ENCODE measurements at regions not wholly inside any gene's neighbourhood (a gene's known extent, or its start where the extent isn't known, plus 50 kb on each side); places are given as distances from the start of the nearest gene placed in this dataset.

DNA sequence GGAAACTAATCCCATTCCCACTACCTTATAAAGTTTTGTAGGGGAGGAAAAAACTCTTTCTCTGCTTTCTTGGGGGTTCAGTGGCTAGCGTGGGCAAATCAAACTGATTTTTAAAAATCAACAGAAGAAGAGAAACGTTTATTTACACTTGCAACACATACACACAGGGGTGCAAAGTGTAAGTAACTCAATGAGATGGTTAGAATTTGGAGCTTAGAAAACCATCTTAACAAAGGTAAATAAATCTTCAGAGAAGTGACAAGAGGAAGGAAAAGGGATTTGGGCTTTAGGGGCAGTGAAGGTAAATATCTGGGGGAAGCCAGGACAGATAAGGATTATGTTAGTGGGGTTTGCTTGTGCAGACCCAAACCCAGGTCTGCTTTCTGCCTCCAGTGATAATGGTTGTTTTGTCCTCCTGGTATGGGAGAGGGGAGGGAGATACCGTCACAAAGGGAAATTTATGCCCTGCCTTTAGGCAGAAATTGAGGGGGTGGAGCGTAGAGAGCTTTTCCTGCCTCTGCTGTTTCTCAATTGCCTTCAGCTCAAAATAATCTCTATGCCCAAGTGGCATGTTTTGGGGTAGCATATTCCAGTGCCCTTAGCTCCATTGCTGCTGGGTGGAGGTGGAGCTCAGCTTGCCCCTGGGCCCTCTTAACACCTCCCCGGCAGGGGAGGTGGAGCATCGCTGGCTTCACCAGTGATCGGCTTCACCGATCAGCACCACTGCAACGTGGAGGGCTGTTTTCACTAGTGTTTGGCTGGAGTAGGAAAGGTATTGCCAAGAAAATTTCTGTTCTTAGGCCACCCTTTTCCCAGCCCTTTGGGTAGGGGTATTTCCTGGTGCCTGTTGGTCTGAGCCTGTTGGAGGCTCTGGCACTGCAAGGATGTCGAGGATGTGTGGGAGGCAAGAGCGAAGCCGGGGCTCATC, 92.2 kb downstream of the TEX51 start:
- DNase-seq = no peak

DNA sequence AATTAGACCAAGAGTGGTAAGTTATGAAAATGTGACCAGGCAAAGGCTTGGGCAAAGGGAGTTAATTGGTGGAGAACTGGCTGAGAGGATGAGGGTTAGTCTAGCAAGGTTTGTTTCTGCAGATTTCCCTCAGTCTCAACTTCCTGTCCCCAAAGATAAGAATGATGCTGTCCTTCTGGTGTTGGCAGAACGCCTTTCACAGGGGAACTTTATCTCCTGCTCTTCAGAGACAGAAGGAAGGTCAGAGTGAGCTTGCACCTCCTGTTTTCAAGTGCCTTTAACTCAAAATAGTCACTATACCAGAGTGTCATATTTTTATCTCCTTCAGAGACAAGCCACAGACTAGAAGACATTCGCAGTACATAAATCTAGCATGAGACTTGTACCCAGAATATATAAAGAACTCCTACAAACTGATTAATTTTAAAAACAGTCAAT, 95.7 kb downstream of the TEX51 start:
- DNase-seq = no peak

DNA sequence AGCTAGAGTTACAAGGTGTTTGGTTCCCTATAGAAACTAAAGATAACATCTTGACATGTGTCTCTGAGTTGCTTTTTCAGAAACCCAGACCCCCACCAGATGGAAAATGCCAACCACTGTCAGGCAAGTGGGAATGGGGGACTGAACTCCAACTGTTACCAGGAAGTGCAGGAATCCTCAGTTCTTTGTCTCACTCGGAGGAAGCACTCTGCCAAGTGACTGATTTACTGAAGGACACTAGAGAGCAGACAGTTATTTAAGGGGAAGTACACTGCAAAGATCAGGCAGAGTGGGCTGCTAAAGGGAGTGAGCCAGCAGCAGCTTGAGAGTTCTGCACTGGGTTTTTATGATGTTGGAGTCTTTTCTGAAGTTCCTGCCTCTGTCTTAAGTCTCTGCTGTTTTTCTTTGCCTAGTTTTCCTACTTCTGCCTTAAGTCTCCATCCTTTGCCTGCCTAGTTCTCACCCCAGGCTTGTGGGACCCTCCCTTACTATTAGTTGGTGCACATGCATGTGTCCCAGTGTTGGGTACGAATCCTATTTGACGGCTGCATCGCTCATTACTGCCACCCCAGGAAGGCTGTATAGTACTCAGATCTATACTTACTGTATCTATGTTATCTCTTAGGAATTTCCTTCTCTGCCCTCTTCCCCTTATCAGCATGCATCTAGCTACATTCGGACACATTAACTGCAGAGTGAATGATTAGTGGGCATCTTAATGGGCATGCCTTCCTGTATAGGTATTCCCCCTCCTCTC, 97.1 kb downstream of the TEX51 start:
- DNase-seq = no peak

DNA sequence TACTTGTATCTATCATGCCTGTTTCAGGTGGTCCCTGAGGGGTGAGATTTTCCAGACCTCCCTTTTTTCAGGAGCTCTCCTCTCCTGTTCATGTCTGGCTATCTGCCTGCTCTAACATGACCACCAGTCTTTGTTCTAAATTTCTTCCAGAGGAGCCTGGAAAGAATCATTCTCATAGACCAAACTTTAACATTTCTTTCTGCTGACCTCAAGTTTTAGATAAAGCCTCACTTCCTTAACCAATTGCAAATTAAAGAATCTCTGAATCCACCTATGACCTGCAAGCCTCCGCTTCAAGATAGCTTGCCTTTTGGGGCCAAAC, 97.6 kb downstream of the TEX51 start:
- DNase-seq = no peak

Measured in DMS 273 treated with DMSO at 0.1 percent for 48 hours (cell line).